HEK293T (cell line): ENCODE measurements at regions not wholly inside any gene's neighbourhood (a gene's known extent, or its start where the extent isn't known, plus 50 kb on each side); places are given as distances from the start of the nearest gene placed in this dataset.
"Not testable (repeated sequence)": the region's sequence is repeated elsewhere in the genome, so short reads cannot be mapped to it uniquely, and the experiment has no call there.

Experiments used
- BHLHE40 ChIP-seq: fragments of 450-650 bp; IDR thresholded peaks from 2 replicates; pipeline ENCODE4 v1.6.1; 2016; ENCODE audit warnings: mild to moderate bottlenecking, moderate library complexity, borderline replicate concordance
- FOXA1 ChIP-seq: fragments of 450-650 bp; IDR thresholded peaks from 2 replicates; pipeline ENCODE4 v1.6.1; 2016; ENCODE audit warnings: mild to moderate bottlenecking
- FOXM1 ChIP-seq: fragments of 450-650 bp; IDR thresholded peaks from 2 replicates; pipeline ENCODE4 v1.6.1; 2017; ENCODE audit warnings: mild to moderate bottlenecking, borderline replicate concordance
- HDGF ChIP-seq: fragments of 450-650 bp; IDR thresholded peaks from 2 replicates; pipeline ENCODE4 v1.6.1; 2017; ENCODE audit warnings: antibody characterized with exemption, borderline replicate concordance
- PKNOX1 ChIP-seq: fragments of 450-650 bp; IDR thresholded peaks from 2 replicates; pipeline ENCODE4 v1.6.1; 2016
- SP1 ChIP-seq: fragments of 450-650 bp; IDR thresholded peaks from 2 replicates; pipeline ENCODE4 v1.6.1; 2017
- SUZ12 ChIP-seq: fragments of 450-650 bp; IDR thresholded peaks from 2 replicates; pipeline ENCODE4 v1.6.1; 2016; ENCODE audit warnings: mild to moderate bottlenecking
- ZNF384 ChIP-seq: fragments of 450-650 bp; IDR thresholded peaks from 2 replicates; pipeline ENCODE4 v1.6.1; 2016

- not testable (repeated sequence) for TF ChIP-seq BHLHE40, SUZ12, PKNOX1, SP1, FOXA1, ZNF384, FOXM1, HDGF
Observed at GRCh38 chr15:36047018-36047716, 501.2 kb upstream of the DPH6 start.
